HL-60/S4 (cell line): ENCODE measurements at regions not wholly inside any gene's neighbourhood (a gene's known extent, or its start where the extent isn't known, plus 50 kb on each side); places are given as distances from the start of the nearest gene placed in this dataset.
"Not testable (repeated sequence)": the region's sequence is repeated elsewhere in the genome, so short reads cannot be mapped to it uniquely, and the experiment has no call there.

Experiments used
- in situ Hi-C: fragments of 300-500 bp; cut with MboI; formaldehyde crosslinking; loops from 2 replicates; pipeline ENCODE4 v1.14.3; 2022; ENCODE audit warnings: low sequenced_read_pairs

GRCh38 chr17:30695265-30695811 is 129.2 kb downstream of the CRLF3 start:
- in situ Hi-C loops = not testable (repeated sequence)

DNA sequence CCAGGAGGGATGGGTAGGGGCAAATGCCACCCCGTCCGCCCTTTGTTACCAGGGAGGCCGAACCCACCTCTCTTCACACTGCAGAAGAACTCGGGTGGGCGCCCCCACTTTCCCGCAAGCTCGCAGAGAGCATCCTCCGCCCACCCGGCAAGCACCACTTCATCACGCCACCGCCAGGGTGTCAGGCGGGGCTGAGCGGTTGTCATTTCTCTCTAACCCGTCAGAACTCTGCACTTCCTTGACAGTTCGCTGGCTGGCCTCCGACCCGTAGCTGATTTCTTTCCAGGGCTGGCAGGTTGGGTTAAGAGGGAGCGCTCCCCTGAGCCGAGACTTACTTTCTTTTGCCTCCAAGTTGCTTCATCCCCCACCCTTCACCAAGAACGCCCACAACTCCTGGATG is 130.7 kb downstream of the CRLF3 start:
- in situ Hi-C loops = not testable (repeated sequence)

DNA sequence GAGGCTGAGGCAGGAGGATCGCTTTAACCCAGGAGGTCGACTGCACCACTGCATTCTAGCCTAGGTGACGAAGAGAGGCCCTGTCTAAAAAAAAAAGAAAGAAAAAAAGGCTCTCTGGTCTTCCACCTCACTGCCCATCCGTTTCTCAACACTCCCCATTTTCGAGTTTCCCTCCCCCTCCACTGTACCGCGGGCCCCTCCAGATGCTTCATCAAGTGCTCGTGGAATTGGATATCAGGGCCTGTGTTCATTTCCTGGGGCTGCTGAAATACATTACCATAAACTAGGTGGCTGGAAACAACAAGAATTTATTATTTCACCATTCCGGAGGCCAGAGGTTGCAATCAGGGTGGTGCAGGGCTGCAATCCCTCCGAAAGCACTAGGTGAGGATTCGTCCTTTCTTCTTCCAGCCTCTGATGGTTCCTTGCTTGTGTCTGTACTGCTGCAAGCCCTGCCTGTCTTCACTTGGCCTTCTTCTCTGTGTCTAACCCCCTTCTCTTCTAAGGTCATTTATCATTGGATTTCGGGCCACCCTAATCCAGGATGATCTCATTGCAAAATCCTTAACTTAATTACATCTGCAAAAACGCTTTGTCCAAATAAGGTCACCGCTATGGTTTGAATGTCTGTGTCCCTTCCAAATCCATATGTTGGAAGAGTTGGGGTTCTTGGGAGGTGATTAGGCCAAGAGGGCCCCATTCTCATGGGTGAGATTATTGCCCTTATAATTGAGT is 135.1 kb downstream of the CRLF3 start:
- in situ Hi-C loops = not testable (repeated sequence)

- in situ Hi-C loops = not testable (repeated sequence)
These were observed 137.7 kb downstream of the CRLF3 start for GRCh38 chr17:30686538-30687479.

GRCh38 chr17:30682280-30682679 is 142.2 kb downstream of the CRLF3 start:
- in situ Hi-C loops = not testable (repeated sequence)

DNA sequence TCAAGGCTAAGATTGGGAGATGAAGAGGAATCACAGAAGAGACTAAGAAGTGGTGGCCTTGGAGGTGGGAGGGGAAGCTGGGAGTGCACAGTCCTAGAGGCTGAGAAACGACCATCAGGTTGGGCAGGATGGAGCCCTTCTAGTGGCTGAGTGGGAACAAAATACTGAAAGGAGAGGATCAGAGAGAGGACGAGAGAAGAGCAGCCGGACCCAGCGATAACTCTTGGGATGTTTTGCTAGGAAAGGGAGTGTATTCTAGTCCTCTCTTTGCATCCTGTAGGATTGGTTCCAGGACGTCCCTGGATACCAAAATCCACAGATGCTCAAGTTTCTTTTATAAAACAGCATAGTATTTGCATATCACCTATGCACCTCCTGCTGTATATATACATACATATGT is 143.8 kb downstream of the CRLF3 start:
- in situ Hi-C loops = not testable (repeated sequence)

GRCh38 chr17:30677550-30678249 is 146.8 kb downstream of the CRLF3 start:
- in situ Hi-C loops = no loop called here

GRCh38 chr17:30675777-30676492 is 148.6 kb downstream of the CRLF3 start:
- in situ Hi-C loops = not testable (repeated sequence)

DNA sequence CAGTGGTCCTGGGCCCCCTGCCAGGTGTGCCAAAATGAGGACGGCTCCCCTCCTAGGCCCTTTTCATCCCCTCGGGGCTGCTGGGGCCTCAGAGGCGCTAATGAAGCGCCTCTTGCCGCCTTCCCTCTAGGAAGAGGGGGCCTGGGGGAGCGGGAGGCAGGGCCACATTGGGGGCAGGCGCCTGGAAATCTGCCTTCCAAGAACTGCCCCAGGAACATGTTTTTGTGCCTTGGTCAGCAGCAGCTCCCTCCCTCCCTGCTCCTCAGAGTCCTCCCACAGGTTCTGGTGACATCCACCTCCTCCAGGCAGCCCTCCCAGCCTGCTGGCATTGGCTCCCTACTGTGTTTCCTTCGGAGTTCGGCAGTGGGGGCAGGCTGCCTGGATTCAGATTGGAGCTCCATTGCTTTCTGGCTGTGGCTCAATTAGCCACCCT is 155.3 kb downstream of the CRLF3 start:
- in situ Hi-C loops = not testable (repeated sequence)

DNA sequence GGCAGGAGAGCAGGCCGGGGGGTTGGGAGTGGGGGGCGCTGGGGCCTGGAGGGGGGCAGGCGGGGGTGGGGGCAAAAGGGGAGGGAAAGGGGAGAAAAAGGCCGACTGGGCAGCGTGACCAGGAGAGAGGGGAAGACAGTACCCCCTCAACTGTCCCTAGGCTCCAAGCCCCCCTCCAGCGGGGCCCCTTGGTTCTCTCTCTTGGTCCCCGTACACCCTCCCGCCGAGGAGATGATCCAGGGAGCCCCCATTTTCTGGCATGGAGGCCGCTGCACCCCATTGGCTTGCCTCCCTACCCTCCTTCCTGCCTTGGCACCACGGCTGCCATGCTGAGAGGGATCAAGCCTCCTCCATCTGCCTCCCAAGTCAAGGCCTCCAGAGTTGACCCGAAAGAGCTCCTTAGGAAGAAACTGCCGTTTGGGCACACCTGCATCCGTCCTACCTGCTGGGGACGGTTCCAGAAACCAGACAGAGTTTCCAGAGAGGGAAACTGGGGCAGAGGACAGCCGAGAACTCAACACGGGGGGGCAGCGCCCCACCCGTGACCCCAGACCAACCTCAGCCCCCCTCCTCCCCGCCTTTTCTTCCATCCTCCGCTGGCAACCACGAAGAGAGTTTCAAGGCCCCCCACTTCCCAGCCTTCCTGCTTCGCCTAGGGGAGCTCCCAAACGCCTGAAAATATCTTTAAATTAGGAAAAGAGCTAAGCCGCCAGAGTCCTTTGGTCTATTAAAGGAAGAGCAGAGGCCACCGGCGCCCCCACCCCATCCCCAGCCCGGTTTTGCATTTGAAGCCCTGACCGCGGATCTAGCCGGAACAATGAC is 155.9 kb downstream of the CRLF3 start:
- in situ Hi-C loops = not testable (repeated sequence)

DNA sequence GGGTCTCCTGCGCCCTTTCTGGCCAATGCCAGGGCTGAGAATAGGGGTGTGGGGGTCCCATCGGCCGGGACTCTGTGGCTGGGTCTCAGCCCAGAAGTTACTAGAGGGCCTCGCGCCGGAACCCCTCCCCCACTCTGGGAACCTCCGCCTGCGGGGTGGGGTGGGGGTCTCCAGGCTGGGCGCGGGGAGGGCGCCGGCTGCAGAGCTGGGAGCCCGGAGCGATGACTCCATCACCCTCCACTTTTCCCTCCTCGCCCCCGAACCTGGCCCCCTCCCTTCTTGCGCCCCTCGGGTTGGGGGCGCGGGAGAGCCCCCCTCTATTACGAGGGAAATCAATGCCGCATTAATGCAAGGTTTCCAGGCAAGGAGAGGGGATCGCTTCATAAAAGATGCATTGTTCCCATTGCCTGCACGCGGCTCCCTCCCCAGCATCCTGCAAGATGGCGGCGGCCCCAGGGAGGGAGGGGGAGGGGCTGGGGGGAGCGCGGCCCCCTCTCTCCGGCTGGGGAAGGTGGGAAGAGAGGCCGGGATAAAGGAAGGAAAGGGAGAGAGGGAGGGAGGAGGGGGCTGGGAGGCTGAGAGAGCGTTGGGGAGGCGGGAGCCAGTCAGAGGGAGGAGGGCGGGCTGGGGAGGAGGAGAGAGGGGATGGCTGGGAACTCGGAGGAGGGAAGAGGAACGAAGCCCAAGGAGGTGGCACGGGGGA is 156.7 kb downstream of the CRLF3 start:
- in situ Hi-C loops = not testable (repeated sequence)

DNA sequence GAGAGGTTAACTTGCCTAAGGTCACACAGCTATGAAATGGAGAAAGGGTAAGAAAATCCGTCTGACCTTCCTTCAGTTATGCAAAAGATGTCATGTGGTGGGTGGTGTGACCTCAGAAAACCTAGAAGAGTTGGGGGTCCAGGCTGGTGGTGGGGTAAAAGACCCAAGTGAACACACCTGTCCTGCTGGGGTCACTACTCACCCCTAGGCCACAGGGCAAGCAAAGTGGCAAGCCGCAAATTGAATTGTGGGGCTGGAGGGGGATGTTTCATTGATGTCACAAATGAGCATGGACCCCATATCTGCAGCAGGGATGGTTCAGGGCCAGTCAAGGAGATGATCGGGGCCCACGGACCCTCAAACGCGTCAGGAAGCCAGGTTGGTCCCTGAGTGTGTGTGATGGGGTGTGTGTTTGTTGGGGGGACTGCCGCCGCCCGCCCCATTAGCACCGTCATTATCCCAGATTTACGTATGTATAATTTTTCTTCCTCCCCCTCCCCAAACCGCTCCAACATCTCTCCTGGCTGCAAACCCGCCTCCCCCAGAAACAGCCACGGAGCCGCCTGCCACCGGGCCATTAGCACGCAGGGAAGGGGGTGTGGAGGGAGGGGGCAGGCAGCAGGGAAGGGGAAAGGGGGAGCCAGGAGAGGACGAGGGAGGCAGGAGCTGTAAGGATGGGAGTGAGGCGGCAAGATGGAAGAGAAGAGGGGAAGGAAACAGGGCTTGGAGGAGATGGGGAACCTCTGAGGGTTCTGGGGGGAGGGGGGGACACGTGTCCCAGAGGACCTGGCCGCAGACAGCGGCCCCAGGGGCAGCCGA is 157.4 kb downstream of the CRLF3 start:
- in situ Hi-C loops = not testable (repeated sequence)

DNA sequence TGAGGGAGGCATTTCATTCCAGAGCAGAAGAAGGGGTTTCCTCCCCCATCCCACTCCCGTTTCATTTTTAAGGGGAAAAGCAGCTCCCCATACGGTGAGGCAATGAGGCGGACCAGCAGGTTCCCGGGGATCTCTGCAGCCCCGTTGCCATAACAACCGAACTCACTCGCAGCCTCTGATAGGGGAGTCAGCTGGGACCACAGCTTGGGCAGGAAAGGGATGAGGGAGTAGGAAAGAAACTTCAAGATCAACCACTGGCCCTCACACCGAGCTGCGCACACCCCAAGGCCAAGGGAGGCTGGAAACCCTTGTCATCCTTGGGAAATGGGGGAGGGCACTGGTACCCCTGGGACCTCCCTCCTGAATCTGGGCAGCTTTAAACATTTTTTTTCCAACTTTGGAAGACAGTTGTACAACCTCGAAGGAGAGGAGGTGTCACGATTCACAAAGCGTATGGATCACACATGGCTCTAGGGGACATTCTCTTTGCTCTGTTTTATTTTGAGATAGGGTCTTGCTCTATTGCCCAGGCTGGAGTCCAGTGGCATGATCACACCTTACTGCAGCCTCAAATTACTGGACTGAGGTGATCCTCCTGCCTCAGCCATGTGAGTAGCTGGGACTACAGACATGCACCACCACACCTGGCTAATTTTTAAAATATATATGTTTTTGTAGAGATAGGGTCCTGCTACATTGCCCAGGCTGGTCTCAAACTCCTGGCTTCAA is 160.6 kb downstream of the CRLF3 start:
- in situ Hi-C loops = not testable (repeated sequence)

DNA sequence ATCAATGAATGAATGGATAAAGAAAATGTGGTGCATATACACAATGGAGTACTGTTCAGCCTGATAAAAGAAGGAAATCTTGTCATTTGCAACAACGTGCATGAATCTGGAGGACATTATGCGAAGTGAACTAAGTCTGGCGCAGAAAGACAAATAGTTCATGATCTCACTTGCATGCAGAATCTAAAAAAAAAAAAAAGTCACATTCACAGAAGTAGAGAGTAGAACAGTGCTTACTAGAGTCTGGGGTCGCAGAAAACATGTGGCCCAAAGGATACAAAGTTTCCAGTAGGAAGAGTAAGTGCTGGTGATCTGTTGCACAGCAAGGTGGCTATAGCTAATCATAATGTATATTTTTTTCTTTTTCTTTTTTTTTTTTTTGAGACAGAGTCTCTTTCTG is 167.3 kb downstream of the CRLF3 start:
- in situ Hi-C loops = not testable (repeated sequence)

DNA sequence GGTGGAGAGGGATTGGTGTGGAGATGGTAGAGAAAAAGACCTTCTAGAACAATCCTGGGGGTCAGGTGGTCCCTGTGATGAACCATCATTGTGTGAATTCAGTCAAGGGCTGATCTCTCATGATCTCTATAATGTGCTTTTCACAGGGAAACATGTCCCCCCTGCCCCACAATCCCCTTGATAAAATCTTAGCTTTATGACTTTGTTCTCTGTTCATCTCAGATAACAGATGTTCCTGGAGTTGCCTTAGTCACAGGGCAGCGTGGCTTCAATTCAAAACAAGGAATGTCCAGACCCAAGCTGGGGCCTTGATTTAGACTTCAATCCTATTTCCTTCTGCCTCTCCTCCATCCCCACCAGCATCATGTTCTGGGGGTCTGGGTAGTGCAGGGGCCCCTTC is 171.5 kb downstream of the CRLF3 start:
- in situ Hi-C loops = not testable (repeated sequence)

- in situ Hi-C loops = not testable (repeated sequence)
These were observed 172.9 kb downstream of the GOSR1 start for GRCh38 chr17:30650149-30650548.

DNA sequence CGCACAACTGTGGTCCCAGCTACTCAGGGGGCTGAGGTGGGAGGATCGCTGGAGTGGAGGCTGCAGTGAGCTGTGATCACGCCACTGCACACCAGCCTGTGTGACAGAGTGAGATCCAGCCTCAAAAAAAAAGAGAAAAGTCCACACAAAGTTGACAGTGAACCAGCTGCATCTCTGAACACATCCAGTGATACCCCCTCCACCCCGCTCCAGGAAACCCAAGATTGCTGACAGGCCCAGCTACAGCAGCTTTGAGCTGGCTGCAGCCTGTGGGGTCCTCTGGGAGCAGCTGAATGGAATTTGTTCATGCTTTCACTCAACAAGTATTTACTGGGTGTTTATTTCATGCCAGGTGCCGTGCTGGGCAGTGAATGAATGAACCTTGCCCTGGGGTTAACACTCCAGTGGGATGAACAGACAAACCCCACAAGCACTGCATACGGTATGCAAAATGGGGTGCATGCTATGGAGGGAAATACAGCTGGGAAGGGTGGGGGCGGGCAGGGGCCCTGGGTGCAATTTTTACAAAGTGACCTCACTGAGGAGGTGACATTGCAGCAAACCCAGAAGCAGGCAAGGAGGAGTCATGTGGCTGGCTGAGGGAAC is 170.9 kb downstream of the GOSR1 start:
- in situ Hi-C loops = not testable (repeated sequence)
